IgD-negative memory B cell (primary cell): ENCODE measurements at regions not wholly inside any gene's neighbourhood (a gene's known extent, or its start where the extent isn't known, plus 50 kb on each side); places are given as distances from the start of the nearest gene placed in this dataset.
A peak's percentile ranks its signal among the peaks of the same experiment; 100 is the strongest.

ENCODE experiments used
- H3K27ac Mint-ChIP-seq, 3 donors: one replicate each; pipeline ENCODE4 v1.8.0; 2020 to 2022; ENCODE audit warnings: mild to moderate bottlenecking in 3 of 3, mixed read lengths in 3 of 3, moderate library complexity in 1 of 3
- H3K27me3 Mint-ChIP-seq: one replicate; pipeline ENCODE4 v1.8.0; 2021; ENCODE audit warnings: mixed read lengths
- H3K36me3 Mint-ChIP-seq: one replicate; pipeline ENCODE4 v1.8.0; 2020; ENCODE audit warnings: mild to moderate bottlenecking, mixed read lengths
- H3K4me1 Mint-ChIP-seq, 3 donors: one replicate each; pipeline ENCODE4 v1.8.0; 2020 to 2022; ENCODE audit warnings: mixed read lengths in 3 of 3, mild to moderate bottlenecking in 1 of 3
- H3K4me3 Mint-ChIP-seq, 4 donors: one replicate each; pipeline ENCODE4 v1.8.0; 2020 to 2022; ENCODE audit warnings: mild to moderate bottlenecking in 4 of 4, mixed read lengths in 4 of 4, moderate library complexity in 3 of 4
- H3K9me3 Mint-ChIP-seq, 3 donors: one replicate each; pipeline ENCODE4 v1.8.0; 2020 to 2021; ENCODE audit warnings: mixed read lengths in 3 of 3, mild to moderate bottlenecking in 1 of 3

- H3K27me3 Mint-ChIP-seq = no peaks in the 10 kb centered on the region
- no peak overlapping the region for H3K4me3 Mint-ChIP-seq
- no peaks in the 10 kb centered on the region for H3K4me1 Mint-ChIP-seq
- no peaks in the 10 kb centered on the region for H3K36me3 Mint-ChIP-seq
- H3K27ac Mint-ChIP-seq = no peak overlapping the region
- H3K9me3 Mint-ChIP-seq = no peaks in the 10 kb centered on the region
Measured at GRCh38 chr5:39717176-39717897, 292.6 kb upstream of the DAB2 start.

- no peaks in the 10 kb centered on the region for H3K36me3 Mint-ChIP-seq
- no peaks in the 10 kb centered on the region for H3K4me1 Mint-ChIP-seq
- H3K27me3 Mint-ChIP-seq = no peaks in the 10 kb centered on the region
- no peaks in the 10 kb centered on the region for H3K9me3 Mint-ChIP-seq
- no peak overlapping the region for H3K4me3 Mint-ChIP-seq
- no peak overlapping the region for H3K27ac Mint-ChIP-seq
Measured at GRCh38 chr5:39716532-39717028, 291.8 kb upstream of the DAB2 start.

GRCh38 chr5:39714036-39714698 is 289.4 kb upstream of the DAB2 start:
- Mint-ChIP-seq H3K9me3 (no peaks in the 10 kb centered on the region), H3K27ac (no peak overlapping the region), H3K4me3 (no peak overlapping the region), H3K36me3 (no peaks in the 10 kb centered on the region), H3K4me1 (no peaks in the 10 kb centered on the region), H3K27me3 (no peaks in the 10 kb centered on the region)

GRCh38 chr5:39713250-39713916 is 288.6 kb upstream of the DAB2 start:
- no peak overlapping the region for H3K27ac Mint-ChIP-seq
- no peaks in the 10 kb centered on the region for H3K9me3 Mint-ChIP-seq
- H3K27me3 Mint-ChIP-seq = no peaks in the 10 kb centered on the region
- H3K4me1 Mint-ChIP-seq = no peaks in the 10 kb centered on the region
- no peak overlapping the region for H3K4me3 Mint-ChIP-seq
- no peaks in the 10 kb centered on the region for H3K36me3 Mint-ChIP-seq

GRCh38 chr5:39712316-39713249 is 287.8 kb upstream of the DAB2 start:
- peak overlapping the region in 1 of 3 donors; percentile 7 for H3K27ac Mint-ChIP-seq
- H3K36me3 Mint-ChIP-seq = no peaks in the 10 kb centered on the region

GRCh38 chr5:39711821-39712220 is 287.0 kb upstream of the DAB2 start:
- Mint-ChIP-seq H3K27ac (no peak overlapping the region), H3K4me3 (no peak overlapping the region), H3K4me1 (no peaks in the 10 kb centered on the region), H3K9me3 (no peaks in the 10 kb centered on the region), H3K36me3 (no peaks in the 10 kb centered on the region), H3K27me3 (no peaks in the 10 kb centered on the region)

More at GRCh38 chr5:39712316-39713249, 287.8 kb upstream of the DAB2 start:
- Mint-ChIP-seq H3K27me3 (no peaks in the 10 kb centered on the region), H3K4me3 (no peak overlapping the region), H3K4me1 (no peaks in the 10 kb centered on the region), H3K9me3 (no peaks in the 10 kb centered on the region)

- H3K4me1 Mint-ChIP-seq = no peaks in the 10 kb centered on the region
- H3K4me3 Mint-ChIP-seq = no peak overlapping the region
- no peaks in the 10 kb centered on the region for H3K36me3 Mint-ChIP-seq
- no peak overlapping the region for H3K27ac Mint-ChIP-seq
- no peaks in the 10 kb centered on the region for H3K27me3 Mint-ChIP-seq
- no peaks in the 10 kb centered on the region for H3K9me3 Mint-ChIP-seq
Measured at GRCh38 chr5:39709032-39709431, 284.3 kb upstream of the DAB2 start.

GRCh38 chr5:39702928-39703327 is 278.1 kb upstream of the DAB2 start:
- H3K36me3 Mint-ChIP-seq = no peaks in the 10 kb centered on the region
- H3K4me3 Mint-ChIP-seq = no peak overlapping the region
- no peak overlapping the region for H3K27ac Mint-ChIP-seq
- no peaks in the 10 kb centered on the region for H3K9me3 Mint-ChIP-seq
- no peaks in the 10 kb centered on the region for H3K4me1 Mint-ChIP-seq
- no peaks in the 10 kb centered on the region for H3K27me3 Mint-ChIP-seq

- Mint-ChIP-seq H3K36me3 (no peaks in the 10 kb centered on the region), H3K27ac (no peak overlapping the region), H3K4me3 (no peak overlapping the region), H3K27me3 (no peaks in the 10 kb centered on the region), H3K9me3 (no peaks in the 10 kb centered on the region), H3K4me1 (no peaks in the 10 kb centered on the region)
Measured at GRCh38 chr5:39700523-39700922, 275.7 kb upstream of the DAB2 start.

GRCh38 chr5:39698838-39699560 is 274.2 kb upstream of the DAB2 start:
- H3K4me3 Mint-ChIP-seq = no peak overlapping the region
- H3K27ac Mint-ChIP-seq = no peak overlapping the region
- peaks cover 1% of the 10 kb centered on the region for H3K27me3 Mint-ChIP-seq
- H3K4me1 Mint-ChIP-seq = no peaks in the 10 kb centered on the region
- H3K9me3 Mint-ChIP-seq = no peaks in the 10 kb centered on the region
- no peaks in the 10 kb centered on the region for H3K36me3 Mint-ChIP-seq

- Mint-ChIP-seq H3K27me3 (peaks cover 1% of the 10 kb centered on the region), H3K27ac (no peak overlapping the region), H3K4me1 (no peaks in the 10 kb centered on the region), H3K9me3 (no peaks in the 10 kb centered on the region), H3K36me3 (no peaks in the 10 kb centered on the region), H3K4me3 (no peak overlapping the region)
Measured at GRCh38 chr5:39697881-39698280, 273.1 kb upstream of the DAB2 start.

- H3K27me3 Mint-ChIP-seq = peaks cover 1% of the 10 kb centered on the region
- H3K4me1 Mint-ChIP-seq = no peaks in the 10 kb centered on the region
- no peak overlapping the region for H3K4me3 Mint-ChIP-seq
- H3K27ac Mint-ChIP-seq = no peak overlapping the region
- H3K36me3 Mint-ChIP-seq = no peaks in the 10 kb centered on the region
- H3K9me3 Mint-ChIP-seq = no peaks in the 10 kb centered on the region
Measured at GRCh38 chr5:39696672-39697398, 272.1 kb upstream of the DAB2 start.

- H3K27ac Mint-ChIP-seq = no peak overlapping the region
- H3K36me3 Mint-ChIP-seq = no peaks in the 10 kb centered on the region
- no peak overlapping the region for H3K4me3 Mint-ChIP-seq
- H3K4me1 Mint-ChIP-seq = no peaks in the 10 kb centered on the region
- peaks cover 0 to 2% (median 0%) of the 10 kb centered on the region in 3 donors for H3K9me3 Mint-ChIP-seq
- H3K27me3 Mint-ChIP-seq = peaks cover 5% of the 10 kb centered on the region
Measured at GRCh38 chr5:39691993-39692392, 267.2 kb upstream of the DAB2 start.

GRCh38 chr5:39691136-39691535 is 266.4 kb upstream of the DAB2 start:
- Mint-ChIP-seq H3K4me3 (no peak overlapping the region), H3K9me3 (peaks cover 0 to 4% (median 0%) of the 10 kb centered on the region in 3 donors), H3K4me1 (no peaks in the 10 kb centered on the region), H3K36me3 (no peaks in the 10 kb centered on the region), H3K27me3 (peaks cover 5% of the 10 kb centered on the region), H3K27ac (no peak overlapping the region)
